Aorta (tissue), 5 donors: ENCODE measurements at regions not wholly inside any gene's neighbourhood (a gene's known extent, or its start where the extent isn't known, plus 50 kb on each side); places are given as distances from the start of the nearest gene placed in this dataset.

Experiments
- ATAC-seq: fragments of 200-7000 bp; cut with Tn5 transposase; one replicate; pipeline ENCODE4 v1.9.1; 2022; ENCODE audit warnings: moderate library complexity; ENCODE audit not compliant: low FRiP score
- DNase-seq, 2 donors: peaks; one replicate each; pipeline ENCODE4 v3.0.0-alpha.2; 2020
- H3K27ac ChIP-seq, 2 donors: one replicate each; pipeline ENCODE4 v1.5.1; 2013; ENCODE audit warnings: low read length in 2 of 2, mild to moderate bottlenecking in 2 of 2, moderate library complexity in 2 of 2, control low read depth in 1 of 2, inconsistent platforms in 1 of 2, low read depth in 1 of 2
- H3K27me3 ChIP-seq, 2 donors: one replicate each; pipeline ENCODE4 v1.6.1; 2013; ENCODE audit warnings: control low read depth in 1 of 2, low read length in 1 of 2, mild to moderate bottlenecking in 1 of 2, moderate library complexity in 1 of 2; ENCODE audit not compliant: insufficient read depth in 2 of 2, control insufficient read depth in 1 of 2
- H3K36me3 ChIP-seq, 2 donors: one replicate each; pipeline ENCODE4 v1.6.1; 2013; ENCODE audit warnings: control low read depth in 1 of 2, low read length in 1 of 2, mild to moderate bottlenecking in 1 of 2; ENCODE audit not compliant: insufficient read depth in 2 of 2, control insufficient read depth in 1 of 2
- H3K4me1 ChIP-seq, 2 donors: one replicate each; pipeline ENCODE4 v1.6.1; 2013; ENCODE audit warnings: low read length in 2 of 2, control low read depth in 1 of 2, mild to moderate bottlenecking in 1 of 2, moderate library complexity in 1 of 2; ENCODE audit not compliant: insufficient read depth in 2 of 2, control insufficient read depth in 1 of 2
- H3K4me3 ChIP-seq, 2 donors: one replicate each; pipeline ENCODE4 v1.5.1; 2013; ENCODE audit warnings: low read length in 2 of 2, control low read depth in 1 of 2, mild to moderate bottlenecking in 1 of 2
- H3K9me3 ChIP-seq: one replicate; pipeline ENCODE4 v1.6.1; 2013; ENCODE audit warnings: mild to moderate bottlenecking, low read length; ENCODE audit not compliant: control insufficient read depth
- WGBS, 2 donors: extraction: QIAGEN DNeasy Blood & Tissue Kit; methylation state at CpG; one replicate each; pipeline ENCODE4 v1.1.7; 2013; 5-methylcytosine and 5-hydroxymethylcytosine counted together
- intact Hi-C, 2 donors: fragments of 100-400 bp; cut with DNase I; formaldehyde crosslinking; loops; one replicate each; pipeline versions ENCODE4 v1.14.2 to v1.15.0; 2022
- donor health status: healthy with polysubstance abuse.
- donor health status: Bipolar disorder and iron deficiency.
- donor health status: DM: no; HTN: no; CAD: no.
- donor health status: DM: no; HTN: no; CAD: no.
- donor health status: DM: yes; HTN: yes; CAD: no.

GRCh38 chr4:114728426-114728825, 129.8 kb downstream of the UGT8 start:
- intact Hi-C loops, result no loop called here
- Histone ChIP-seq H3K36me3 (no peaks in the 10 kb centered on the region), H3K27ac (no peak overlapping the region), H3K4me1 (no peaks in the 10 kb centered on the region), H3K4me3 (no peak overlapping the region), H3K9me3 (peaks cover 2% of the 10 kb centered on the region), H3K27me3 (no peaks in the 10 kb centered on the region)
- no peak for ATAC-seq
- no peak for DNase-seq
- 9 to 13% methylated on average over 2 of the region's 2 CpGs for WGBS, 2 donors

GRCh38 chr4:114729068-114729738, 130.6 kb downstream of the UGT8 start:
- H3K36me3 ChIP-seq, result no peaks in the 10 kb centered on the region
- no peaks in the 10 kb centered on the region for H3K27me3 ChIP-seq
- peaks cover 2% of the 10 kb centered on the region for H3K9me3 ChIP-seq
- intact Hi-C loops, result no loop called here
- 59 to 70% methylated on average over 3 of the region's 3 CpGs for WGBS, 2 donors
- no peak for DNase-seq
- peak; percentile 54 for ATAC-seq
- H3K27ac ChIP-seq, result no peak overlapping the region
- no peaks in the 10 kb centered on the region for H3K4me1 ChIP-seq
- H3K4me3 ChIP-seq, result no peak overlapping the region

- intact Hi-C loops, result no loop called here
- ATAC-seq (no peak), DNase-seq (no peak)
- Histone ChIP-seq H3K27ac (no peak overlapping the region), H3K4me1 (no peaks in the 10 kb centered on the region), H3K4me3 (no peak overlapping the region), H3K27me3 (no peaks in the 10 kb centered on the region), H3K36me3 (no peaks in the 10 kb centered on the region), H3K9me3 (no peaks in the 10 kb centered on the region)
- WGBS, 2 donors, result 4 to 6% methylated on average over 1 of the region's 1 CpG
These were observed 136.0 kb downstream of the UGT8 start for GRCh38 chr4:114734594-114734993.

GRCh38 chr4:114752391-114753165, 154.0 kb downstream of the UGT8 start:
- no peaks in the 10 kb centered on the region for H3K4me1 ChIP-seq
- H3K4me3 ChIP-seq, result no peak overlapping the region
- no peak for DNase-seq
- no peaks in the 10 kb centered on the region for H3K9me3 ChIP-seq
- intact Hi-C loops, result no loop called here
- 43 to 47% methylated on average over 8 of the region's 8 CpGs for WGBS, 2 donors
- no peak overlapping the region for H3K27ac ChIP-seq
- H3K36me3 ChIP-seq, result no peaks in the 10 kb centered on the region
- no peaks in the 10 kb centered on the region for H3K27me3 ChIP-seq
- no peak for ATAC-seq

- intact Hi-C loops, result no loop called here
- no peaks in the 10 kb centered on the region for H3K9me3 ChIP-seq
- H3K27ac ChIP-seq, result no peak overlapping the region
- no peaks in the 10 kb centered on the region for H3K36me3 ChIP-seq
- WGBS, 2 donors, result 42 to 60% methylated on average over 2 of the region's 2 CpGs
- no peak for DNase-seq
- H3K27me3 ChIP-seq, result no peaks in the 10 kb centered on the region
- no peak overlapping the region for H3K4me3 ChIP-seq
- H3K4me1 ChIP-seq, result no peaks in the 10 kb centered on the region
- no peak for ATAC-seq
These were observed 156.0 kb downstream of the UGT8 start for GRCh38 chr4:114754616-114755015.

- H3K4me1 ChIP-seq, result no peaks in the 10 kb centered on the region
- intact Hi-C loops, result no loop called here
- no peaks in the 10 kb centered on the region for H3K36me3 ChIP-seq
- DNase-seq, result no peak
- no peaks in the 10 kb centered on the region for H3K27me3 ChIP-seq
- H3K4me3 ChIP-seq, result no peak overlapping the region
- no peaks in the 10 kb centered on the region for H3K9me3 ChIP-seq
- no peak overlapping the region for H3K27ac ChIP-seq
- WGBS, 2 donors, result 68 to 75% methylated on average over 2 of the region's 2 CpGs
- no peak for ATAC-seq
These were observed 159.5 kb downstream of the UGT8 start for GRCh38 chr4:114758066-114758465.

- H3K36me3 ChIP-seq, result no peaks in the 10 kb centered on the region
- ATAC-seq (no peak), DNase-seq (no peak)
- WGBS, 2 donors, result 90 to 91% methylated on average over 3 of the region's 3 CpGs
- intact Hi-C loops, result no loop called here
- no peaks in the 10 kb centered on the region for H3K4me1 ChIP-seq
- no peaks in the 10 kb centered on the region for H3K9me3 ChIP-seq
- H3K4me3 ChIP-seq, result no peak overlapping the region
- no peaks in the 10 kb centered on the region for H3K27me3 ChIP-seq
- H3K27ac ChIP-seq, result no peak overlapping the region
These were observed 169.9 kb downstream of the UGT8 start for GRCh38 chr4:114768501-114768900.

GRCh38 chr4:114770624-114771023, 172.0 kb downstream of the UGT8 start:
- no peaks in the 10 kb centered on the region for H3K4me1 ChIP-seq
- H3K4me3 ChIP-seq, result no peak overlapping the region
- ATAC-seq, result no peak
- H3K9me3 ChIP-seq, result no peaks in the 10 kb centered on the region
- no peak for DNase-seq
- H3K27me3 ChIP-seq, result no peaks in the 10 kb centered on the region
- 86 to 90% methylated on average over 4 of the region's 4 CpGs for WGBS, 2 donors
- H3K27ac ChIP-seq, result no peak overlapping the region
- intact Hi-C loops, result no loop called here
- no peaks in the 10 kb centered on the region for H3K36me3 ChIP-seq

- Histone ChIP-seq H3K9me3 (no peaks in the 10 kb centered on the region), H3K27ac (no peak overlapping the region), H3K27me3 (no peaks in the 10 kb centered on the region), H3K4me3 (no peak overlapping the region), H3K4me1 (no peaks in the 10 kb centered on the region), H3K36me3 (no peaks in the 10 kb centered on the region)
- intact Hi-C loops, result no loop called here
- DNase-seq, result no peak
- ATAC-seq, result no peak
- 56 to 59% methylated on average over 1 of the region's 1 CpG for WGBS, 2 donors
These were observed 174.7 kb downstream of the UGT8 start for GRCh38 chr4:114773339-114773738.
